ENCODE measurements at regions not wholly inside any gene's neighbourhood (a gene's known extent, or its start where the extent isn't known, plus 50 kb on each side); places are given as distances from the start of the nearest gene placed in this dataset.

GRCh38 chr13:53941588-53942190 is 913.1 kb downstream of the OLFM4 start:
- Histone ChIP-seq H3K27me3 (ENCODE audit: control insufficient read depth, low read length) (no peaks in the 10 kb centered on the region), H3K9me2 (replicated peaks; ENCODE audit: control insufficient read depth, low read length) (no peaks in the 10 kb centered on the region), H3K4me2 (ENCODE audit: low read length) (no peak overlapping the region), H3K4me3 (ENCODE audit: low read length) (no peak overlapping the region), H3F3A (ENCODE audit: control insufficient read depth, insufficient read depth) (no peaks in the 10 kb centered on the region), H4K20me1 (ENCODE audit: control insufficient read depth, insufficient read depth, low read depth, low read length) (no peaks in the 10 kb centered on the region), H3K79me2 (ENCODE audit: control insufficient read depth, low read length) (no peaks in the 10 kb centered on the region), H3K4me1 (ENCODE audit: control insufficient read depth, low read length) (no peaks in the 10 kb centered on the region), H3K36me3 (ENCODE audit: control insufficient read depth, low read length) (no peaks in the 10 kb centered on the region), H3K27ac (ENCODE audit: low read depth, low read length) (no peak overlapping the region), H3K9me3 (ENCODE audit: control insufficient read depth, insufficient read depth, low read length) (no peaks in the 10 kb centered on the region)
- no peak for TF ChIP-seq EZH2phosphoT487 (IDR thresholded peaks at IDR 0.05; ENCODE audit: borderline replicate concordance, low read length)
- TF ChIP-seq, protein P1, sequence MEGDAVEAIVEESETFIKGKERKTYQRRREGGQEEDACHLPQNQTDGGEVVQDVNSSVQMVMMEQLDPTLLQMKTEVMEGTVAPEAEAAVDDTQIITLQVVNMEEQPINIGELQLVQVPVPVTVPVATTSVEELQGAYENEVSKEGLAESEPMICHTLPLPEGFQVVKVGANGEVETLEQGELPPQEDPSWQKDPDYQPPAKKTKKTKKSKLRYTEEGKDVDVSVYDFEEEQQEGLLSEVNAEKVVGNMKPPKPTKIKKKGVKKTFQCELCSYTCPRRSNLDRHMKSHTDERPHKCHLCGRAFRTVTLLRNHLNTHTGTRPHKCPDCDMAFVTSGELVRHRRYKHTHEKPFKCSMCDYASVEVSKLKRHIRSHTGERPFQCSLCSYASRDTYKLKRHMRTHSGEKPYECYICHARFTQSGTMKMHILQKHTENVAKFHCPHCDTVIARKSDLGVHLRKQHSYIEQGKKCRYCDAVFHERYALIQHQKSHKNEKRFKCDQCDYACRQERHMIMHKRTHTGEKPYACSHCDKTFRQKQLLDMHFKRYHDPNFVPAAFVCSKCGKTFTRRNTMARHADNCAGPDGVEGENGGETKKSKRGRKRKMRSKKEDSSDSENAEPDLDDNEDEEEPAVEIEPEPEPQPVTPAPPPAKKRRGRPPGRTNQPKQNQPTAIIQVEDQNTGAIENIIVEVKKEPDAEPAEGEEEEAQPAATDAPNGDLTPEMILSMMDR (IDR thresholded peaks at IDR 0.05; ENCODE audit: low read depth, low read length, poor library complexity, severe bottlenecking) = no peak

DNA sequence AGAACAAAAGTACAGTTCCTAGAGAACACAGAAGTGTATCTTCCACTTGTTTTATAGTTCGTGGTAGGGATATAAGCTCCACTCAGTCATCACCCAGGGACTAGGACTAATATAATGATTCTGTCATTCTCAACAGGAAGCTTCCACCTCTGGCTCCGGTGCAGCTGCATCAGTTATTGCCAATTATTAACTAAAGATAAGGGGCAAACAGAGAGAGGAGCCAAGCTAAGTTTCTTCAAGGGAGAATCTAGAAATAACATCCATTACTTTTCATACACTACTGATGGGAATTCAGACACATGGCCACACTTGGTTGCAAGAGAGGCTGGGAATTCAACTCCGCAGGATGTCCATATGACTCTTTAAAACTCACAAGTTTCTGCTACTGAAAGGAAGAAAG is 917.9 kb downstream of the OLFM4 start:
- no peaks in the 10 kb centered on the region for H3K36me3 ChIP-seq (ENCODE audit: control insufficient read depth, low read length)
- H3K79me2 ChIP-seq (ENCODE audit: control insufficient read depth, low read length) = no peaks in the 10 kb centered on the region
- H3K27me3 ChIP-seq (ENCODE audit: control insufficient read depth, low read length) = no peaks in the 10 kb centered on the region
- no peaks in the 10 kb centered on the region; the same call in 1 of the 2 replicates for H3K9me3 ChIP-seq (ENCODE audit: control insufficient read depth, insufficient read depth, low read length)
- H3K4me3 ChIP-seq (ENCODE audit: low read length) = no peak overlapping the region
- no peaks in the 10 kb centered on the region for H3K4me1 ChIP-seq (ENCODE audit: control insufficient read depth, low read length)
- H4K20me1 ChIP-seq (ENCODE audit: control insufficient read depth, insufficient read depth, low read depth, low read length) = no peaks in the 10 kb centered on the region
- H3K4me2 ChIP-seq (ENCODE audit: low read length) = no peak overlapping the region
- TF ChIP-seq EZH2phosphoT487 (IDR thresholded peaks at IDR 0.05; ENCODE audit: borderline replicate concordance, low read length) = no peak
- TF ChIP-seq, protein P1 (IDR thresholded peaks at IDR 0.05; ENCODE audit: low read depth, low read length, poor library complexity, severe bottlenecking) = no peak
- H3K27ac ChIP-seq (ENCODE audit: low read depth, low read length) = no peak overlapping the region
- H3K9me2 ChIP-seq (replicated peaks; ENCODE audit: control insufficient read depth, low read length) = no peaks in the 10 kb centered on the region
- H3F3A ChIP-seq (ENCODE audit: control insufficient read depth, insufficient read depth) = no peaks in the 10 kb centered on the region

DNA sequence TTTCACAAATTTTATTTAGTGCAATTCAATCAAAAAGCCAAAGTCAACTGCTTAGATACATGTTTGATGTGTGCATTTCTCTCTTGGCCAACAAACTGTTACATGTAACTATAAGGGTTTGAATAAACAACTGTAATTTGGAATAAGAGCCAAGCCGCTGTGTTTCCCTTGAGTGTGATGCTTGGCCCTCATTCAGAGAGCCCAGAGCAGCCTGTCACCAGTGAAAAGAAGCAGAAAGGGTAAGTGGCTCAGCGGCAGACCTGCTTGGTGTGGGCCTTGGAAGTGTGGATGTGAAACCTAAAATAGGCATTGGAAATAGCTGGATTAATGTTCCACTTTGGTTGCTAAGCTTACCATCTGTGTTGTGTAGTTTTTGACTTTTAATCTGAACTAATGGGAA is 924.6 kb downstream of the OLFM4 start:
- Histone ChIP-seq H3F3A (ENCODE audit: control insufficient read depth, insufficient read depth) (no peaks in the 10 kb centered on the region), H3K27ac (ENCODE audit: low read depth, low read length) (no peak overlapping the region), H4K20me1 (ENCODE audit: control insufficient read depth, insufficient read depth, low read depth, low read length) (no peaks in the 10 kb centered on the region), H3K36me3 (ENCODE audit: control insufficient read depth, low read length) (no peaks in the 10 kb centered on the region), H3K4me3 (ENCODE audit: low read length) (no peak overlapping the region), H3K79me2 (ENCODE audit: control insufficient read depth, low read length) (no peaks in the 10 kb centered on the region), H3K9me3 (ENCODE audit: control insufficient read depth, insufficient read depth, low read length) (no peaks in the 10 kb centered on the region; the same call in 1 of the 2 replicates), H3K9me2 (replicated peaks; ENCODE audit: control insufficient read depth, low read length) (no peaks in the 10 kb centered on the region), H3K27me3 (ENCODE audit: control insufficient read depth, low read length) (no peaks in the 10 kb centered on the region), H3K4me2 (ENCODE audit: low read length) (no peak overlapping the region), H3K4me1 (ENCODE audit: control insufficient read depth, low read length) (no peaks in the 10 kb centered on the region)
- TF ChIP-seq EZH2phosphoT487 (IDR thresholded peaks at IDR 0.05; ENCODE audit: borderline replicate concordance, low read length) = no peak
- TF ChIP-seq, protein P1 (IDR thresholded peaks at IDR 0.05; ENCODE audit: low read depth, low read length, poor library complexity, severe bottlenecking) = no peak
